LNCaP clone FGC (cell line): ENCODE measurements at regions not wholly inside any gene's neighbourhood (a gene's known extent, or its start where the extent isn't known, plus 50 kb on each side); places are given as distances from the start of the nearest gene placed in this dataset.
"Not testable (repeated sequence)": the region's sequence is repeated elsewhere in the genome, so short reads cannot be mapped to it uniquely, and the experiment has no call there.

ENCODE experiments used
- DNase-seq: peaks from one replicate; pipeline ENCODE4 v3.0.0-alpha.2; 2011; ENCODE audit warnings: low read depth
- H3K4me3 ChIP-seq: 2 replicates; pipeline ENCODE4 v1.5.1; 2011; ENCODE audit warnings: mild to moderate bottlenecking, low read depth, low read length, control low read depth
- CTCF ChIP-seq: IDR thresholded peaks from 2 replicates; pipeline ENCODE4 v1.5.1; 2012; ENCODE audit warnings: mild to moderate bottlenecking; ENCODE audit not compliant: control insufficient read depth, insufficient read depth; ENCODE audit errors: extremely low read depth

- DNase-seq: no peak
- TF ChIP-seq CTCF: no peak
- no peak overlapping the region for H3K4me3 ChIP-seq
Observed at GRCh38 chr10:84854439-84854838, 526.0 kb downstream of the CCSER2 start.

- no peak for DNase-seq
- no peak overlapping the region for H3K4me3 ChIP-seq
- no peak for TF ChIP-seq CTCF
Observed at GRCh38 chr10:84860855-84861254, 532.5 kb downstream of the CCSER2 start.

GRCh38 chr10:84862551-84862950 lies 534.2 kb downstream of the CCSER2 start:
- TF ChIP-seq CTCF: no peak
- no peak for DNase-seq
- H3K4me3 ChIP-seq: no peak overlapping the region

GRCh38 chr10:84863675-84864074 lies 535.3 kb downstream of the CCSER2 start:
- DNase-seq: no peak
- TF ChIP-seq CTCF: no peak
- H3K4me3 ChIP-seq: no peak overlapping the region

- no peak for TF ChIP-seq CTCF
- DNase-seq: no peak
- H3K4me3 ChIP-seq: no peak overlapping the region
Observed at GRCh38 chr10:84876116-84876999, 548.0 kb downstream of the CCSER2 start.

GRCh38 chr10:84879991-84880390 lies 551.6 kb downstream of the CCSER2 start:
- no peak for TF ChIP-seq CTCF
- DNase-seq: no peak

GRCh38 chr10:84881696-84882095 lies 553.3 kb downstream of the CCSER2 start:
- H3K4me3 ChIP-seq, DNase-seq: not testable (repeated sequence)

More at GRCh38 chr10:84879991-84880390, 551.6 kb downstream of the CCSER2 start:
- no peak overlapping the region for H3K4me3 ChIP-seq
